HG03039 (cell line): ENCODE measurements at regions not wholly inside any gene's neighbourhood (a gene's known extent, or its start where the extent isn't known, plus 50 kb on each side); places are given as distances from the start of the nearest gene placed in this dataset.
A peak's percentile ranks its signal among the peaks of the same experiment; 100 is the strongest.

Experiments used
- ATAC-seq: cut with Tn5 transposase; IDR thresholded peaks from one replicate; pipeline ENCODE4 v1.9.1; 2021; ENCODE audit warnings: mild to moderate bottlenecking, moderate library complexity; ENCODE audit not compliant: unreplicated experiment

GRCh38 chr10:62653254-62653653, 151.3 kb upstream of the ADO start:
- peak; percentile 66 for ATAC-seq

- ATAC-seq, result no peak
Measured at GRCh38 chr10:62654966-62655336, 149.6 kb upstream of the ADO start.

GRCh38 chr10:62655337-62655994, 149.1 kb upstream of the ADO start:
- ATAC-seq, result peak; percentile 75

GRCh38 chr10:62657244-62657835, 147.2 kb upstream of the ADO start:
- ATAC-seq, result no peak

- ATAC-seq, result no peak
Measured at GRCh38 chr10:62658516-62658915, 146.0 kb upstream of the ADO start.

- ATAC-seq, result no peak
Measured at GRCh38 chr10:62661143-62661542, 143.4 kb upstream of the ADO start.

- ATAC-seq, result no peak
Measured at GRCh38 chr10:62662486-62662885, 142.0 kb upstream of the ADO start.

- no peak for ATAC-seq
Measured at GRCh38 chr10:62665771-62666170, 138.7 kb upstream of the ADO start.

GRCh38 chr10:62666275-62666674, 138.2 kb upstream of the ADO start:
- ATAC-seq, result no peak

GRCh38 chr10:62669341-62669740, 135.2 kb upstream of the ADO start:
- ATAC-seq, result no peak

- ATAC-seq, result no peak
Measured at GRCh38 chr10:62671104-62671503, 133.4 kb upstream of the ADO start.

GRCh38 chr10:62681211-62681940, 123.1 kb upstream of the ADO start:
- ATAC-seq, result peak; percentile 92

- no peak for ATAC-seq
Measured at GRCh38 chr10:62684911-62685310, 119.6 kb upstream of the ADO start.

GRCh38 chr10:62687230-62687748, 117.2 kb upstream of the ADO start:
- no peak for ATAC-seq

- no peak for ATAC-seq
Measured at GRCh38 chr10:62688971-62689700, 115.4 kb upstream of the ADO start.

- ATAC-seq, result no peak
Measured at GRCh38 chr10:62689712-62690111, 114.8 kb upstream of the ADO start.

- no peak for ATAC-seq
Measured at GRCh38 chr10:62690703-62691102, 113.8 kb upstream of the ADO start.

GRCh38 chr10:62691336-62691735, 113.2 kb upstream of the ADO start:
- ATAC-seq, result no peak

GRCh38 chr10:62692085-62692484, 112.4 kb upstream of the ADO start:
- ATAC-seq, result no peak

GRCh38 chr10:62693306-62693705, 111.2 kb upstream of the ADO start:
- ATAC-seq, result no peak

- ATAC-seq, result no peak
Measured at GRCh38 chr10:62694537-62695126, 109.9 kb upstream of the ADO start.
